OCI-LY7 (cell line): ENCODE measurements at regions not wholly inside any gene's neighbourhood (a gene's known extent, or its start where the extent isn't known, plus 50 kb on each side); places are given as distances from the start of the nearest gene placed in this dataset.

Source experiments
- BruUV-seq: library from RNA; stranded (reverse); fragments of 400-500 nt; replicated peaks from 2 replicates; lab custom pipeline; 2021; lab: Mats Ljungman, UMichigan
- CTCF ChIA-PET: fragments of 300-600 bp; sonication (Branson Sonifier 250); formaldehyde crosslinking; loops from one replicate; lab custom pipeline; 2022; ENCODE audit warnings: antibody characterized with exemption; ENCODE audit not compliant: unreplicated experiment; lab: Charles Lee
- POLR2A ChIA-PET: fragments of 300-600 bp; sonication (Branson Sonifier 250); formaldehyde crosslinking; loops from one replicate; lab custom pipeline; 2022; ENCODE audit warnings: antibody characterized with exemption; lab: Charles Lee
- DNase-seq: peaks from one replicate; pipeline ENCODE4 v3.0.0-alpha.2; 2015; ENCODE audit warnings: low spot score
- H2AFZ ChIP-seq: fragments of 200-600 bp; sonication (generic), shearing (Covaris generic); 2 replicates; pipeline ENCODE4 v1.6.1; 2014; ENCODE audit warnings: mild to moderate bottlenecking, antibody characterized with exemption, low read length, moderate library complexity
- H3K27ac ChIP-seq: fragments of 200-600 bp; sonication (generic); 2 replicates; pipeline ENCODE4 v1.5.1; 2014; ENCODE audit warnings: mixed run types, low read depth, mild to moderate bottlenecking, moderate library complexity, low read length, inconsistent platforms; ENCODE audit not compliant: poor library complexity, severe bottlenecking
- H3K36me3 ChIP-seq: fragments of 200-600 bp; sonication (generic); 2 replicates; pipeline ENCODE4 v1.6.1; 2014; ENCODE audit warnings: mild to moderate bottlenecking, antibody characterized with exemption, low read length, moderate library complexity, mixed read lengths; ENCODE audit not compliant: insufficient read depth
- H3K4me1 ChIP-seq: fragments of 200-600 bp; sonication (generic); 2 replicates; pipeline ENCODE4 v1.5.1; 2014; ENCODE audit warnings: mild to moderate bottlenecking, low read length; ENCODE audit not compliant: insufficient read depth, poor library complexity, severe bottlenecking
- H3K4me2 ChIP-seq: fragments of 200-600 bp; sonication (generic); 2 replicates; pipeline ENCODE4 v1.6.1; 2014; ENCODE audit warnings: mild to moderate bottlenecking, low read length
- H3K4me3 ChIP-seq: fragments of 200-600 bp; sonication (generic); 2 replicates; pipeline ENCODE4 v1.5.1; 2014; ENCODE audit warnings: mild to moderate bottlenecking, low read depth, low read length; ENCODE audit not compliant: poor library complexity, severe bottlenecking
- H3K79me2 ChIP-seq: fragments of 200-600 bp; sonication (generic); 2 replicates; pipeline ENCODE4 v1.6.1; 2016; ENCODE audit warnings: low read depth, mild to moderate bottlenecking, low read length, moderate library complexity, mixed read lengths; ENCODE audit not compliant: insufficient read depth
- H3K9me2 ChIP-seq: fragments of 200-600 bp; sonication (generic); 2 replicates; pipeline ENCODE4 v1.6.1; 2016; ENCODE audit warnings: mild to moderate bottlenecking, low read length, mixed read lengths; ENCODE audit not compliant: insufficient read depth
- H3K9me3 ChIP-seq: fragments of 200-600 bp; sonication (generic); 2 replicates; pipeline ENCODE4 v1.6.1; 2014; ENCODE audit warnings: mild to moderate bottlenecking, mixed run types, low read length, mixed read lengths
- H4K20me1 ChIP-seq: fragments of 200-600 bp; sonication (generic); 2 replicates; pipeline ENCODE4 v1.6.1; 2014; ENCODE audit warnings: mild to moderate bottlenecking, antibody characterized with exemption, low read length, moderate library complexity, mixed read lengths; ENCODE audit not compliant: insufficient read depth
- CTCF ChIP-seq: fragments of 200-600 bp; sonication (generic); conservative IDR thresholded peaks from 2 replicates; pipeline ENCODE4 v1.5.1; 2014; ENCODE audit warnings: mild to moderate bottlenecking, antibody characterized with exemption, low read length, moderate library complexity, mixed read lengths
- EZH2phosphoT487 ChIP-seq: fragments of 200-600 bp; sonication (generic); IDR thresholded peaks from 2 replicates; pipeline ENCODE4 v1.6.1; 2018; ENCODE audit warnings: low read depth, borderline replicate concordance, mild to moderate bottlenecking, mixed run types, antibody characterized with exemption, low read length, moderate library complexity, mixed read lengths
- intact Hi-C: fragments of 100-400 bp; cut with micrococcal nuclease; formaldehyde crosslinking; loops from one replicate; pipeline ENCODE4 v1.10.0; 2022; ENCODE audit not compliant: unreplicated experiment

DNA sequence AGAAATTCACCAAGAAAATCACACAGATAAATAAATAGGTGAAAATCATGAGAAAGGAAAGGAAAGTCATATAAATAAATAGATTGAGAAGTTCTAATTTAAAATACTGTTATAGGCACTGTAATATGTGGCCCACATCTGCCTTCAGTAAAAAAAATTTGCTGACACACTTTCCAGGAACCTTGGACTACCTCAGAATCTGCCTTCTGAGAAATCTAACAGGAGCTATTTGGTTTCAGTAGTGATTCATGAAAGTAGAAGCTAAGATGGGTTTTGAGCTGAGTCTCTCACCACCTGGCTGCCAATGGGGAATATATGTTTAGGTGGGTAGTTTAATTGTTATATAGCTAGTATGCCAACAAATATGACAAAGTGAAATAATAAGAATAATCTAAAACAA, 810.0 kb downstream of the RAB28 start:
- TF ChIP-seq CTCF: no peak
- no peak for TF ChIP-seq EZH2phosphoT487
- Histone ChIP-seq H3K36me3 (no peaks in the 10 kb centered on the region), H3K79me2 (no peaks in the 10 kb centered on the region), H3K27ac (no peak overlapping the region), H3K9me2 (no peaks in the 10 kb centered on the region), H3K9me3 (no peaks in the 10 kb centered on the region), H4K20me1 (no peaks in the 10 kb centered on the region), H3K4me1 (no peaks in the 10 kb centered on the region), H3K4me2 (no peak overlapping the region), H3K4me3 (no peak overlapping the region), H2AFZ (no peak overlapping the region)
- BruUV-seq: no TSS peak
- intact Hi-C loops: no loop called here
- ChIA-PET CTCF (no interaction called here), POLR2A (no interaction called here)
- DNase-seq: no peak

DNA sequence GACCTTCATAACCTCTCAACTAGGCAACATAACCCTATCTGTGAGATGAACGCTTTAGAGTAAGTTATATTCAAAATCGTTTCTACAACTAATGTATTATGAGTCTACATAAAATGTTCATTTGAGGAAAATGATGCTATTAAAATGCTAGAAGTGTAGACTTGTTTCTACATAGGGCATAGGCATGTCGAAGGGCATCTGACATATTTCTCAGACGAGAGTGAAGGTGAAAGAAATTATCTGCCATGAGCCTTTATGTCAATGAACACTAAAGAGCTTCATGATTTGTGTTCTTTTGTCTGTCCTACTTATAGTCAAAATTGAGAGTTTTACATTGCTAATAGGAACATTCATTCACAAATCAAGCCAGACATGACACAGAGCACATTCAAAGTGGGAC, 811.8 kb downstream of the RAB28 start:
- Histone ChIP-seq H3K27ac (no peak overlapping the region), H4K20me1 (no peaks in the 10 kb centered on the region), H3K4me2 (no peak overlapping the region), H3K36me3 (no peaks in the 10 kb centered on the region), H3K4me1 (no peaks in the 10 kb centered on the region), H3K79me2 (no peaks in the 10 kb centered on the region), H3K9me3 (no peaks in the 10 kb centered on the region), H3K9me2 (no peaks in the 10 kb centered on the region), H2AFZ (no peak overlapping the region), H3K4me3 (no peak overlapping the region)
- intact Hi-C loops: no loop called here
- DNase-seq: no peak
- BruUV-seq: no TSS peak
- ChIA-PET CTCF (no interaction called here), POLR2A (no interaction called here)
- TF ChIP-seq EZH2phosphoT487 (no peak), CTCF (no peak)

DNA sequence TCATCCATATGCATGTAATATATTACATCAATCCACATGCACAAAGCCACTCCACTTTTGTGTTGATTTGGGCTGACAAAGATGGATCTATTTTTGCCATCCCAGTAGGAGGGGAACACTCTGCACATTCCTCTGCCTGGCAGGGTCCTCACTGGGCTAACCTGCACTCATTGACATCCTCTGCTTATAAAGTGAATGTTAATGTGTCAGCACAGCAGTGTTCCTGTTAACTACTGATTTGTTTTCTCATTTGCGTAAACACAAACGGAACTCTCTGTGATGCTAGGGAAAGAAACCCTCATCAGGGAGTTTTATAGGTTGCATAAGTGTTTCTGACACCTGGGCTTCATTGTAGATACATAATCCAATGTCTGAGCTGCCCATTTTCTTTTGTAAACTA, 826.0 kb downstream of the RAB28 start:
- intact Hi-C loops: no loop called here
- DNase-seq: no peak
- Histone ChIP-seq H3K4me3 (no peak overlapping the region), H3K9me2 (no peaks in the 10 kb centered on the region), H3K27ac (no peak overlapping the region), H3K4me2 (no peak overlapping the region), H3K9me3 (no peaks in the 10 kb centered on the region), H2AFZ (no peak overlapping the region), H3K79me2 (no peaks in the 10 kb centered on the region), H3K4me1 (no peaks in the 10 kb centered on the region), H3K36me3 (no peaks in the 10 kb centered on the region), H4K20me1 (no peaks in the 10 kb centered on the region)
- ChIA-PET CTCF (no interaction called here), POLR2A (interaction anchor here (0.6 kb wide), 1 partner anchor 415 kb away, joined by 10 read pairs; no protein-coding TSS in a partner anchor)
- no peak for TF ChIP-seq EZH2phosphoT487
- no peak for TF ChIP-seq CTCF
- BruUV-seq: no TSS peak
